Heart left ventricle (tissue), 16 donors: ENCODE measurements at regions not wholly inside any gene's neighbourhood (a gene's known extent, or its start where the extent isn't known, plus 50 kb on each side); places are given as distances from the start of the nearest gene placed in this dataset.

Source experiments
- ATAC-seq, 4 donors: fragments of 200-7000 bp; cut with Tn5 transposase; one replicate each; pipeline ENCODE4 v1.9.1; 2020 to 2022; ENCODE audit warnings: moderate library complexity in 4 of 4, mild to moderate bottlenecking in 3 of 4, moderate number of reproducible peaks in 1 of 4
- DNase-seq, 5 donors: peaks; one replicate each; pipeline ENCODE4 v3.0.0-alpha.2; 2020
- H3K27ac ChIP-seq, 12 donors: fragments of 200-600 bp; sonication (generic) in 4 of 12; one replicate each; pipeline versions ENCODE4 v1.5.0 to v1.8.0; 2016 to 2022; ENCODE audit warnings: mild to moderate bottlenecking in 2 of 12
- H3K27me3 ChIP-seq, 9 donors: fragments of 200-600 bp; sonication (generic) in 2 of 9; one replicate each; pipeline versions ENCODE4 v1.5.1 to v1.8.0; 2016 to 2022; ENCODE audit warnings: mild to moderate bottlenecking in 3 of 9
- H3K36me3 ChIP-seq, 9 donors: fragments of 200-600 bp; sonication (generic) in 2 of 9; one replicate each; pipeline versions ENCODE4 v1.5.0 to v1.8.0; 2018 to 2022; ENCODE audit warnings: mild to moderate bottlenecking in 2 of 9
- H3K4me1 ChIP-seq, 12 donors: fragments of 200-600 bp; sonication (generic) in 4 of 12; one replicate each; pipeline versions ENCODE4 v1.5.0 to v1.8.0; 2016 to 2022; ENCODE audit warnings: mild to moderate bottlenecking in 3 of 12
- H3K4me3 ChIP-seq, 12 donors: fragments of 200-600 bp; sonication (generic) in 4 of 12; one replicate each; pipeline versions ENCODE4 v1.5.0 to v1.8.0; 2017 to 2022; ENCODE audit warnings: mild to moderate bottlenecking in 9 of 12, moderate library complexity in 4 of 12
- H3K9me3 ChIP-seq, 12 donors: fragments of 200-600 bp; sonication (generic) in 4 of 12; one replicate each; pipeline versions ENCODE4 v1.5.0 to v1.8.0; 2016 to 2022; ENCODE audit warnings: mild to moderate bottlenecking in 1 of 12
- POLR2A ChIP-seq, 2 donors: fragments of 450-650 bp; IDR thresholded peaks; one replicate each; pipeline ENCODE4 v1.6.1; 2017; ENCODE audit warnings: antibody characterized with exemption in 2 of 2, mild to moderate bottlenecking in 2 of 2, moderate library complexity in 2 of 2
- WGBS, 4 donors: extraction: QIAGEN DNeasy Blood & Tissue Kit in 2 of 4; methylation state at CpG; one replicate each; pipeline versions ENCODE4 v1.1.5 to v1.1.7; 2013 to 2018; 5-methylcytosine and 5-hydroxymethylcytosine counted together
- intact Hi-C, 10 donors: fragments of 100-400 bp; cut with DNase I; formaldehyde crosslinking; loops; one replicate each; pipeline versions ENCODE4 v1.11.1 to v1.14.2; 2022
- TF ChIP-seq, protein P1 (sequence below), 12 donors: fragments of 200-600 bp; sonication (generic) in 4 of 12; IDR thresholded peaks; one replicate each; pipeline versions ENCODE4 v1.5.0 to v1.8.0; 2018 to 2022; ENCODE audit warnings: antibody characterized with exemption in 12 of 12, mild to moderate bottlenecking in 5 of 12
- donor health status: ischemic (EF 13 %, LVEDD 7.1; RV severe dilation, severe dysfunction).
- donor health status: healthy with polysubstance abuse.
- donor health status: DM: no; HTN: yes; CAD: no.
- donor health status: DM: no; HTN: no; CAD: no.
- donor health status: ischemic (EF 25% LVEDD 6.9; RV normal size, moderate dysfunction).
- donor health status: ischemic (EF 25% LVEDD 5.7; RV mildly dilated, moderate dysfunction).
- donor health status: healthy.
- donor health status: DM: yes; HTN: yes; CAD: no.
- donor health status: ischemic (EF 35%, LVEDD 5.7; RV mildly dilated, moderate dysfunction).
- donor health status: nonischemic (EF 11% LVEDD 7.7; RV severe dilation, severe dysfunction).
- donor health status: DM: yes; HTN: yes; CAD: no.
- donor health status: PGD.
- donor health status: ischemic (EF 29% LVEDD 5.4; RV normal size, mild dysfunction).
- donor health status: nonischemic (EF 23%, LVEDD 6.1; RV moderate dilation, normal function).

- Histone ChIP-seq H3K9me3 (no peaks in the 10 kb centered on the region), H3K36me3 (no peaks in the 10 kb centered on the region), H3K4me3 (no peak overlapping the region), H3K4me1 (peaks cover 0 to under 1% (median 0%) of the 10 kb centered on the region in 12 donors), H3K27me3 (no peaks in the 10 kb centered on the region), H3K27ac (no peak overlapping the region)
- TF ChIP-seq, protein P1, sequence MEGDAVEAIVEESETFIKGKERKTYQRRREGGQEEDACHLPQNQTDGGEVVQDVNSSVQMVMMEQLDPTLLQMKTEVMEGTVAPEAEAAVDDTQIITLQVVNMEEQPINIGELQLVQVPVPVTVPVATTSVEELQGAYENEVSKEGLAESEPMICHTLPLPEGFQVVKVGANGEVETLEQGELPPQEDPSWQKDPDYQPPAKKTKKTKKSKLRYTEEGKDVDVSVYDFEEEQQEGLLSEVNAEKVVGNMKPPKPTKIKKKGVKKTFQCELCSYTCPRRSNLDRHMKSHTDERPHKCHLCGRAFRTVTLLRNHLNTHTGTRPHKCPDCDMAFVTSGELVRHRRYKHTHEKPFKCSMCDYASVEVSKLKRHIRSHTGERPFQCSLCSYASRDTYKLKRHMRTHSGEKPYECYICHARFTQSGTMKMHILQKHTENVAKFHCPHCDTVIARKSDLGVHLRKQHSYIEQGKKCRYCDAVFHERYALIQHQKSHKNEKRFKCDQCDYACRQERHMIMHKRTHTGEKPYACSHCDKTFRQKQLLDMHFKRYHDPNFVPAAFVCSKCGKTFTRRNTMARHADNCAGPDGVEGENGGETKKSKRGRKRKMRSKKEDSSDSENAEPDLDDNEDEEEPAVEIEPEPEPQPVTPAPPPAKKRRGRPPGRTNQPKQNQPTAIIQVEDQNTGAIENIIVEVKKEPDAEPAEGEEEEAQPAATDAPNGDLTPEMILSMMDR (IDR thresholded peaks at IDR 0.05), result no peak
- TF ChIP-seq POLR2A (IDR thresholded peaks at IDR 0.05), result no peak
- intact Hi-C loops, result no loop called here
- no peak for DNase-seq
- WGBS, 4 donors, result 79 to 86% (median 83%) methylated on average over 8 of the region's 8 CpGs
- ATAC-seq, result no peak
Measured at GRCh38 chr4:124152132-124152531, 560.4 kb downstream of the ANKRD50 start.

DNA sequence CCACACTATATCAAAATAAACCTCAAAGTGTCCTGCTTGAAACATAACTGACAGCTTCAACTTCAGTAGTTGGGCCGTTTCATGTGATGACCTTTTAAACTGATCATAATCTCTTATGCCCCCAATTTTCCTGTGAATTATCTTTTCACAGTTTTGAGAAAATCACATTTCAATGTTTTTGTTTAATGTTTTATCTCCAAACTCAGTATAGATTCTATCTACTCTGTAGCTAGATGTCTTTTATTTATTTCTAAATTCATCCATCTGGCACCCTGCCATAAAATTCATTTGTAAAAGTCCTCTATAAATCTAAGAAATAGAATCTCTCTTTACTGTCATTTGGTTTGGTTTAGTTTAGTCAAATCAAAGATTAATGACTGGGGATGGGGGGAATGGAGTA lies 557.3 kb downstream of the ANKRD50 start:
- 64 to 81% (median 69%) methylated on average over 1 of the region's 1 CpG for WGBS, 4 donors
- no peak for ATAC-seq
- intact Hi-C loops, result no loop called here

GRCh38 chr4:124157396-124158083 lies 555.0 kb downstream of the ANKRD50 start:
- no peak for TF ChIP-seq POLR2A (IDR thresholded peaks at IDR 0.05)
- TF ChIP-seq, protein P1 (IDR thresholded peaks at IDR 0.05), result no peak
- no peaks in the 10 kb centered on the region for H3K36me3 ChIP-seq
- DNase-seq (no peak), ATAC-seq (no peak)
- no peaks in the 10 kb centered on the region for H3K27me3 ChIP-seq
- intact Hi-C loops, result no loop called here
- H3K27ac ChIP-seq, result no peak overlapping the region
- H3K4me1 ChIP-seq, result peaks cover 0 to 3% (median 0%) of the 10 kb centered on the region in 12 donors
- H3K9me3 ChIP-seq, result peaks cover 0 to 6% (median 0%) of the 10 kb centered on the region in 12 donors
- 48 to 64% (median 55%) methylated on average over 4 of the region's 4 CpGs for WGBS, 4 donors
- no peak overlapping the region for H3K4me3 ChIP-seq

More for the DNA sequence above, 557.3 kb downstream of the ANKRD50 start:
- Histone ChIP-seq H3K4me1 (peaks cover 0 to 3% (median 0%) of the 10 kb centered on the region in 12 donors), H3K36me3 (no peaks in the 10 kb centered on the region), H3K27me3 (no peaks in the 10 kb centered on the region), H3K4me3 (no peak overlapping the region), H3K27ac (no peak overlapping the region), H3K9me3 (peaks cover 0 to 6% (median 0%) of the 10 kb centered on the region in 12 donors)
- no peak for DNase-seq
- TF ChIP-seq, protein P1 (IDR thresholded peaks at IDR 0.05), result no peak
- TF ChIP-seq POLR2A (IDR thresholded peaks at IDR 0.05), result no peak

DNA sequence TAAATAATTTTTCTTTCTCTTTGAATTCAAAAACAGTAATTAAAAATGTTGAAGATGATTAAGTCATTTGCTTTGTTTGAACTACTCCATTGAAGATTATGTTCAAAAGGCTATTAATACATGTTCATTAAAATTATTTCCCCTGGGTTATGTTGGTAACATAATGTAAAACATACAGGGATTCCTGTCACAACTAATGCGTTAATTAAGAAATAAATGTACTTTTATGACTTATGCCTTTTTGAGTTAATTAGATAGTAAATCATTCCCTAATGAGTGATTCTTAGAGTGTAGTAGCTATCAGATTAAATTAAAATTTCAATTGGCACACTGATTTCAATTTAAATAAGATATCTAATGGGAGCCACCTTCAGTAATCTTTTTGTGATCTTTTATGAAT lies 549.1 kb downstream of the ANKRD50 start:
- Histone ChIP-seq H3K4me3 (no peak overlapping the region), H3K9me3 (peaks cover 0 to 6% (median 0%) of the 10 kb centered on the region in 12 donors), H3K4me1 (no peaks in the 10 kb centered on the region), H3K27me3 (no peaks in the 10 kb centered on the region), H3K27ac (no peak overlapping the region), H3K36me3 (no peaks in the 10 kb centered on the region)
- ATAC-seq (no peak), DNase-seq (no peak)
- WGBS, 4 donors, result 87 to 98% (median 95%) methylated on average over 1 of the region's 1 CpG
- TF ChIP-seq, protein P1 (IDR thresholded peaks at IDR 0.05), result no peak
- TF ChIP-seq POLR2A (IDR thresholded peaks at IDR 0.05), result no peak
- intact Hi-C loops, result no loop called here
